ENCODE measurements at regions not wholly inside any gene's neighbourhood (a gene's known extent, or its start where the extent isn't known, plus 50 kb on each side); places are given as distances from the start of the nearest gene placed in this dataset.
A peak's percentile ranks its signal among the peaks of the same experiment; 100 is the strongest.

GRCh38 chr13:27679396-27679795, 57.7 kb downstream of the POLR1D start:
- no peaks in the 10 kb centered on the region for H3K79me2 ChIP-seq (ENCODE audit: insufficient read depth, low read length)
- ATAC-seq (no peak), DNase-seq (ENCODE audit: low spot score) (peak; percentile 16), FAIRE-seq (no peak)
- intact Hi-C loops (cut with micrococcal nuclease; ENCODE audit: unreplicated experiment) (no loop called here), in situ Hi-C loops (cut with HindIII; ENCODE audit: extremely low pct_ligation_motif_present, low pct_unique_long_range_greater_than_20kb) (no loop called here)
- no peak overlapping the region for H3K27ac ChIP-seq (ENCODE audit: extremely low read length, insufficient read depth, low read length)
- no peak overlapping the region for H3K4me3 ChIP-seq (replicated peaks in 1 of 3; ENCODE audit: insufficient read depth in 1 of 3, low read depth in 2 of 3, low read length in 3 of 3)
- POLR2A ChIA-PET = no interaction called here
- no peaks in the 10 kb centered on the region for H3K36me3 ChIP-seq (replicated peaks in 1 of 2; ENCODE audit: control insufficient read depth in 1 of 2, insufficient read depth in 2 of 2, low read length in 2 of 2)
- no peak overlapping the region for H3K4me2 ChIP-seq (ENCODE audit: low read depth, low read length)
- H3K9ac ChIP-seq (ENCODE audit: insufficient read depth, low read depth, low read length) = no peak overlapping the region
- H3K4me1 ChIP-seq (ENCODE audit: insufficient read depth, low read length) = peaks cover 12% of the 10 kb centered on the region; the same call in 1 of the 2 replicates
- H2AFZ ChIP-seq (ENCODE audit: low read length) = no peak overlapping the region
- WGBS (ENCODE audit: low lambda C conversion rate) = 88% methylated on average over 1 of the region's 1 CpG
- no peaks in the 10 kb centered on the region for H3K27me3 ChIP-seq (ENCODE audit: control insufficient read depth in 1 of 2, insufficient read depth in 2 of 2, low read length in 2 of 2)
- no peaks in the 10 kb centered on the region for H3K9me3 ChIP-seq (ENCODE audit: low read length)
- CTCF ChIA-PET (ENCODE audit: low intra/inter-chr PET ratio, low total read pairs) = no interaction called here
- no TSS peak for BruUV-seq (replicated peaks)
- H4K20me1 ChIP-seq (ENCODE audit: insufficient read depth, low read length) = no peaks in the 10 kb centered on the region
- TF ChIP-seq JUND (CRISPR knock-in tag; IDR thresholded peaks at IDR 0.05) = no peak
- no peak for TF ChIP-seq RNF219 (CRISPR knock-in tag; IDR thresholded peaks at IDR 0.05)
- no peak for TF ChIP-seq ZNF777 (CRISPR knock-in tag; IDR thresholded peaks at IDR 0.05)
- TF ChIP-seq GZF1 (CRISPR knock-in tag; IDR thresholded peaks at IDR 0.05) = no peak
- TF ChIP-seq REXO4 (CRISPR knock-in tag; IDR thresholded peaks at IDR 0.05; ENCODE audit: borderline replicate concordance) = no peak
- TF ChIP-seq, protein P1, sequence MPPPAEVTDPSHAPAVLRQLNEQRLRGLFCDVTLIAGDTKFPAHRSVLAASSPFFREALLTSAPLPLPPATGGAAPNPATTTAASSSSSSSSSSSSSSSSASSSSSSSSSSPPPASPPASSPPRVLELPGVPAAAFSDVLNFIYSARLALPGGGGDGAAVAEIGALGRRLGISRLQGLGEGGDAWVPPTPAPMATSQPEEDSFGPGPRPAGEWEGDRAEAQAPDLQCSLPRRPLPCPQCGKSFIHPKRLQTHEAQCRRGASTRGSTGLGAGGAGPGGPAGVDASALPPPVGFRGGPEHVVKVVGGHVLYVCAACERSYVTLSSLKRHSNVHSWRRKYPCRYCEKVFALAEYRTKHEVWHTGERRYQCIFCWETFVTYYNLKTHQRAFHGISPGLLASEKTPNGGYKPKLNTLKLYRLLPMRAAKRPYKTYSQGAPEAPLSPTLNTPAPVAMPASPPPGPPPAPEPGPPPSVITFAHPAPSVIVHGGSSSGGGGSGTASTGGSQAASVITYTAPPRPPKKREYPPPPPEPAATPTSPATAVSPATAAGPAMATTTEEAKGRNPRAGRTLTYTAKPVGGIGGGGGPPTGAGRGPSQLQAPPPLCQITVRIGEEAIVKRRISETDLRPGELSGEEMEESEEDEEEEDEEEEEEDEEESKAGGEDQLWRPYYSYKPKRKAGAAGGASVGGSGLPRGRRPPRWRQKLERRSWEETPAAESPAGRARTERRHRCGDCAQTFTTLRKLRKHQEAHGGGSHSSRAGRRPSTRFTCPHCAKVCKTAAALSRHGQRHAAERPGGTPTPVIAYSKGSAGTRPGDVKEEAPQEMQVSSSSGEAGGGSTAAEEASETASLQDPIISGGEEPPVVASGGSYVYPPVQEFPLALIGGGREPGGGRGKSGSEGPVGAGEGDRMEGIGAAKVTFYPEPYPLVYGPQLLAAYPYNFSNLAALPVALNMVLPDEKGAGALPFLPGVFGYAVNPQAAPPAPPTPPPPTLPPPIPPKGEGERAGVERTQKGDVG (CRISPR knock-in tag; IDR thresholded peaks at IDR 0.05; ENCODE audit: borderline replicate concordance) = no peak
- no peak for TF ChIP-seq NR3C1 (CRISPR knock-in tag; IDR thresholded peaks at IDR 0.05)
- TF ChIP-seq, protein P2, sequence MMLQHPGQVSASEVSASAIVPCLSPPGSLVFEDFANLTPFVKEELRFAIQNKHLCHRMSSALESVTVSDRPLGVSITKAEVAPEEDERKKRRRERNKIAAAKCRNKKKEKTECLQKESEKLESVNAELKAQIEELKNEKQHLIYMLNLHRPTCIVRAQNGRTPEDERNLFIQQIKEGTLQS (CRISPR knock-in tag; IDR thresholded peaks at IDR 0.05) = no peak
- TF ChIP-seq ZNF670 (CRISPR knock-in tag; IDR thresholded peaks at IDR 0.05; ENCODE audit: borderline replicate concordance) = no peak
- no peak for TF ChIP-seq ZNF878 (CRISPR knock-in tag; IDR thresholded peaks at IDR 0.05)
- TF ChIP-seq TCF7 (IDR thresholded peaks at IDR 0.05; ENCODE audit: low read depth) = no peak
- no peak for TF ChIP-seq ZNF550 (CRISPR knock-in tag; IDR thresholded peaks at IDR 0.05; ENCODE audit: borderline replicate concordance)
- TF ChIP-seq, protein P3, sequence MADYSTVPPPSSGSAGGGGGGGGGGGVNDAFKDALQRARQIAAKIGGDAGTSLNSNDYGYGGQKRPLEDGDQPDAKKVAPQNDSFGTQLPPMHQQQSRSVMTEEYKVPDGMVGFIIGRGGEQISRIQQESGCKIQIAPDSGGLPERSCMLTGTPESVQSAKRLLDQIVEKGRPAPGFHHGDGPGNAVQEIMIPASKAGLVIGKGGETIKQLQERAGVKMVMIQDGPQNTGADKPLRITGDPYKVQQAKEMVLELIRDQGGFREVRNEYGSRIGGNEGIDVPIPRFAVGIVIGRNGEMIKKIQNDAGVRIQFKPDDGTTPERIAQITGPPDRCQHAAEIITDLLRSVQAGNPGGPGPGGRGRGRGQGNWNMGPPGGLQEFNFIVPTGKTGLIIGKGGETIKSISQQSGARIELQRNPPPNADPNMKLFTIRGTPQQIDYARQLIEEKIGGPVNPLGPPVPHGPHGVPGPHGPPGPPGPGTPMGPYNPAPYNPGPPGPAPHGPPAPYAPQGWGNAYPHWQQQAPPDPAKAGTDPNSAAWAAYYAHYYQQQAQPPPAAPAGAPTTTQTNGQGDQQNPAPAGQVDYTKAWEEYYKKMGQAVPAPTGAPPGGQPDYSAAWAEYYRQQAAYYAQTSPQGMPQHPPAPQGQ (CRISPR knock-in tag; IDR thresholded peaks at IDR 0.05; ENCODE audit: borderline replicate concordance) = no peak
- no peak for TF ChIP-seq MBD4 (IDR thresholded peaks at IDR 0.05; ENCODE audit: borderline replicate concordance, low read length)
- TF ChIP-seq ZNF691 (CRISPR knock-in tag; IDR thresholded peaks at IDR 0.05; ENCODE audit: borderline replicate concordance, low read depth) = no peak

All from HepG2 (cell line).